HG03342 (cell line): ENCODE measurements at regions not wholly inside any gene's neighbourhood (a gene's known extent, or its start where the extent isn't known, plus 50 kb on each side); places are given as distances from the start of the nearest gene placed in this dataset.
A peak's percentile ranks its signal among the peaks of the same experiment; 100 is the strongest.
"Not testable (repeated sequence)": the region's sequence is repeated elsewhere in the genome, so short reads cannot be mapped to it uniquely, and the experiment has no call there.

Experiments used
- ATAC-seq: cut with Tn5 transposase; IDR thresholded peaks from one replicate; pipeline ENCODE4 v1.9.1; 2021; ENCODE audit warnings: mild to moderate bottlenecking, moderate library complexity; ENCODE audit not compliant: unreplicated experiment

GRCh38 chr13:58318495-58319167 lies 687.1 kb downstream of the PCDH17 start:
- no peak for ATAC-seq

DNA sequence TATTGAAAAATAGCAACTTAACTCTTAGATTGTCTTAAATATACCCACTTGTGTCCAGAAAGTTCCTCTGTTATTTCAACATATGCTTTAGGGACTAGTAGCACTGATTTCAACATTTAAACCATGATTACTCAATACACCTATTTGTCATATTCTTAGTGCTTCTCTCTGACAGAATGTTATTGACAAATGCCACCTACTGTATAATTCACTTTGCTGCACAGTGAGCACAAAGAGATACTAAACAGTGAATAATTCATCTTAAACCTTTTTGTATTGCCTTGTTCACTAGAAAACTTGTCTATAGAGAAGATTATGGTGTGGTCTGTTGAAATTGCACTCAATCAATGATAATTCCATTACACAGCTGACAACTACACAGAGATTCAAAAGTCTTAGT lies 692.6 kb downstream of the PCDH17 start:
- no peak for ATAC-seq

GRCh38 chr13:58329746-58330145 lies 698.2 kb downstream of the PCDH17 start:
- no peak for ATAC-seq

DNA sequence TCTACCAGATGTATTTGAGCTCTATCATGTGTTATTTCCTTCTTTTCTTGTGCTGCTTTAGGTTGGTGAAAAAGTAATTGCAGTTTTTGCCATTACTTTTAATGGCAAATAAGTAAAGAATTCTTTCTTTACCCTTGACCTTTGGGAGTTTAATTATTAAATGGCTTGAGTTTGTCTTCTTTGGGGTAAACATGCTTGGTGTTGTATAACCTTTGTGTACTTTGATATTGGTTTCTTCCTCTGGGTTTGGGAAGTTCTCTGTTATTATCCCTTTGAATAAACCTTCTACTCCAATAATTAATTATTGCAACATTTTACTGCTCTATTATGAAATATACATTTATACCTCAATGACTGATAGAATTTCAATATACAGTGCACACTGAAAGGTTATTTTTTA lies 709.4 kb downstream of the PCDH17 start:
- ATAC-seq, result no peak

- no peak for ATAC-seq
These were observed 709.8 kb downstream of the PCDH17 start for GRCh38 chr13:58341318-58341717.

GRCh38 chr13:58343076-58343475 lies 711.5 kb downstream of the PCDH17 start:
- no peak for ATAC-seq

GRCh38 chr13:58352100-58352499 lies 720.6 kb downstream of the PCDH17 start:
- ATAC-seq, result not testable (repeated sequence)

DNA sequence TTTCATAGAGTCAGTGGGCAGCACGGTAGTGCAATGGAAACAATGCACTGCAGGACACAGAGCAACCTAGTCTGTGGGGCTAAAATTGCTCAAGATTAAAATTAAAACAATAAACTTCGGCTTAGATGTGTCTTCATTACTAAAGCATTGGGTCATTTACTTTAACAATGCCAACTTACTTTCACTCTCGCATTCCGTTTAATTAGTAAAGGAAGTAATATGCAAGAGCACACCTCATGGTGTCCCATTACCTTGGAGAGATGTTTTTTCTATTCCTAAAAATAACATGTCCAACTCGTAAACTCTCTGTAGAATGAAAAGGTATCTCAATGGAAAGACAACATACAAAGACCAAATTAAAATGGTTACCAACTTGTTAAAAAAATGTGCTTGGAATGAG lies 738.4 kb downstream of the PCDH17 start:
- ATAC-seq, result no peak

DNA sequence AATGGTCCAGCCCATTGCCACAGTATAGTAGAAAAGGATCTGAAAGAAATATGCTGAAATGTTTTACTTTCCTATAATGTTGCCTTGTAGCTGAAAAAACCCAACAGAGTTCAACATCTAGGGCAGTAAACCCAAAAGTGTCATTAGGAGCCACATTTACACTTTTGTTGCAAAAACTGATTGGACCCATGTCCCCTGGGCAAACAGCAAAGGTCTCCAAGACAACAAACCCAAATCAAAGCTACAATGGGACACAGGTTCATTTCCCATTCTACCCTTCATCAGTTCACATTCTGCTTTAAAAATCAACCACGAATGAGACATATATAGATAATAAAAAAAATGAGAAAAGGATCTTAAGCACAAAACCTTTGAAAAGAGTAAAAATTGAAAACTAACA lies 744.8 kb downstream of the PCDH17 start:
- ATAC-seq, result peak; percentile 38

DNA sequence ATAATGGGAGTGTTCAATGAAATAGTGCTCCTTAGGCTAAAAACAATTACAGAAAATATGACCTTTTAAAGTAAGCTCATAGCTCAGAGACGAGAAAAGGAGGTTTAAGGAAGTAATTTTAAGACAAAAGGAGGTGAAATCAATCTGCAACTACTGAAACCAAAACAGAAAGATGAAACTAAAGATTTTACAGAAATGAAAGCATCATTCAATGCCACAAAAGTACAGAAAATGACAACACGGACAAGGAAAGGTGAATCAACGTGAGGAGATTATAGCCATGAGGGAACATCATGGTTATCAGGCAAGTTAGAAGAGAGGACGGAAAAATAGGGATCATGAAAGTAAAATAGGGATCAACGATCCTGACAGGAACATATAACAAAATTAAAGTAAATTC lies 745.2 kb downstream of the PCDH17 start:
- peak; percentile 73 for ATAC-seq

GRCh38 chr13:58379221-58379620 lies 747.7 kb downstream of the PCDH17 start:
- no peak for ATAC-seq

GRCh38 chr13:58385336-58385735 lies 753.8 kb downstream of the PCDH17 start:
- ATAC-seq, result not testable (repeated sequence)

- ATAC-seq, result no peak
These were observed 766.2 kb downstream of the PCDH17 start for GRCh38 chr13:58397596-58398387.

GRCh38 chr13:58399263-58399662 lies 767.7 kb downstream of the PCDH17 start:
- no peak for ATAC-seq

DNA sequence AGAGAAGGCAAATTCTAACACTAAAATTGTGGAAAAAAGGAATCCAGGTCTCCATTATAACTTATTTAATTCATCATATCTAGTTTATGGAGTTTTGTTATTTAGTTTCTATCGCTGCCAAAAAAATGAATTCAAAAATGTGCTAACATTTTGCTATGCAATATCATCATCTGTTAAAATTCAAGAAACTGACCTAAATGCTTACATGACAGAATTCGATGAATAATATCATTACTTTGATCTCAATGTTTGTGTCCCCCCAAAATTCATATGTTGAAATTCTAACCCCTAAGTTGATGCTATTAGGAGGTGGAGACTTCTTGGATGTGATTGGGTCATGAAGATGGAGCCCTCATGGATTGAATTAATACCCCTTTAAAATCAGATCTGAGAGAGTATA lies 775.0 kb downstream of the PCDH17 start:
- no peak for ATAC-seq

- ATAC-seq, result no peak
These were observed 798.4 kb downstream of the PCDH17 start for GRCh38 chr13:58429917-58430316.

DNA sequence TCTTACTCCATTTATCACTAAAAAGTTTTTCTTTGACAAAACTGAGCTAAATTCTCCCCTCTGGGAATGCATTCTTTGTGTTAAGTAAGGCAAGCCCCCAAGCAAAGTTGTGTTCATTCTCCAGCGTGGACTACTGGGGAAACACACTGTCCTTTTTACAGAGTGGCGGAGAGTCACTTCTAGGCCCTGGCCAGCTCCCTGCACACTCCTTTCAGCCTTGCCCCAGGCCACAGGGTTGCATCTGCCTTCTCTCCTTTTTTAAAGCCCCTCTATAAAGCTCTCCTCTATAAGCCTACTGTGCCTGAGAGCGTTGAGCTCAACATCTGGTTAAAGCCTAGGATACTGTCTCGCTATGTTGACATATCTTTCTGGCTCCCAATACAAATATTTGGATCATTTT lies 803.4 kb downstream of the PCDH17 start:
- ATAC-seq, result no peak

DNA sequence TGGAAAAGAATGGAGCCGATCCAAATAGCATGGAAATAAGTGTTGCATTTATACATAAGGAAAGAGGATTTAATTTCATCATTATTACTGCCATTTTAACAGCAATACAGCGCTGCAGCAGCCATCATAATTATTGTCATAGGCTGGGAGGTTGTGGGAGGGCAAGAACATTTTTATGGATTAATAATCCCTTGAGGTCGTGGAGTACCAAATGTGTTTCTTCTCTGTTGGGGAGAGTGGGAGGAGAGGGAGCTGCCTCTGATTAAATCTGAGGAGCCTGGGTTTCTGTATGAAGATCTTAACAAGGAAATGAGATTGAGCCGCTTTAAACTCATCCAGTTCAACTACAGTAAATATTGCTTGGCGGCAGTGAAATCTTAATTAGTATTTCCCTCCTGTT lies 805.9 kb downstream of the PCDH17 start:
- no peak for ATAC-seq

- ATAC-seq, result no peak
These were observed 815.4 kb downstream of the PCDH17 start for GRCh38 chr13:58446979-58447378.

- ATAC-seq, result no peak
These were observed 820.6 kb downstream of the PCDH17 start for GRCh38 chr13:58452123-58452623.

GRCh38 chr13:58455094-58455493 lies 823.5 kb downstream of the PCDH17 start:
- no peak for ATAC-seq

DNA sequence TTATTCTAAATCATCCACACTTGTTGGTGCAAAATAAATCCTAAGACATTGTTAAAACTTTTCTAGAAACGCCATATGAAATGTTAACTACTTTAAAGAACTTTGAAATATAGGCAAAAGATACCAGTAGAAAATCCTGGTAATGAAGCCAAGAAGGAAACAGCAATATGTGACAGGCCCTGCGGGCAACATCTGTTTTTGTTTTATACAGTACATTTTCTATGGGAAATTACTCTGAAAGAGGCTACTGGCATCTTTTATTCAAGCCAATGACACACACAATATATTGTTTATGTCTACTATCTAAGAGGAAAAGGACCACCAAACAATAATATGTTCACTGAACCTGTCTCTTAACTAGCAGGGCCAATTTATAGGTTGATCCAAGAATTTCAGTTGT lies 829.7 kb downstream of the PCDH17 start:
- no peak for ATAC-seq
